Spleen (tissue), 7 donors: ENCODE measurements at regions not wholly inside any gene's neighbourhood (a gene's known extent, or its start where the extent isn't known, plus 50 kb on each side); places are given as distances from the start of the nearest gene placed in this dataset.

Experiments used
- POLR2AphosphoS5 ChIP-seq, 3 donors: sonication (generic); formaldehyde crosslinking; IDR thresholded peaks; one replicate each; pipeline ENCODE4 v1.5.1; 2017; ENCODE audit warnings: antibody characterized with exemption in 3 of 3
- TF ChIP-seq, protein P1 (sequence below), 11 experiments: fragments of 200-600 bp in 7 of 11; fragments of 450-650 bp in 4 of 11; sonication (generic) in 4 of 11; IDR thresholded peaks in 8 of 11; conservative IDR thresholded peaks in 3 of 11; 1 replicate in 7 of 11; 2 replicates in 4 of 11; pipeline versions ENCODE4 v1.4.0 to v1.8.0; 2016 to 2021; ENCODE audit warnings: antibody characterized with exemption in 11 of 11, inconsistent platforms in 4 of 11, mild to moderate bottlenecking in 1 of 11
- donor health status: DM: no; HTN: no; CAD: no; lungs with moderate emphysema.
- donor health status: DM: no; HTN: no; CAD: no.
- donor health status: DM: no; HTN: no; CAD: no.

DNA sequence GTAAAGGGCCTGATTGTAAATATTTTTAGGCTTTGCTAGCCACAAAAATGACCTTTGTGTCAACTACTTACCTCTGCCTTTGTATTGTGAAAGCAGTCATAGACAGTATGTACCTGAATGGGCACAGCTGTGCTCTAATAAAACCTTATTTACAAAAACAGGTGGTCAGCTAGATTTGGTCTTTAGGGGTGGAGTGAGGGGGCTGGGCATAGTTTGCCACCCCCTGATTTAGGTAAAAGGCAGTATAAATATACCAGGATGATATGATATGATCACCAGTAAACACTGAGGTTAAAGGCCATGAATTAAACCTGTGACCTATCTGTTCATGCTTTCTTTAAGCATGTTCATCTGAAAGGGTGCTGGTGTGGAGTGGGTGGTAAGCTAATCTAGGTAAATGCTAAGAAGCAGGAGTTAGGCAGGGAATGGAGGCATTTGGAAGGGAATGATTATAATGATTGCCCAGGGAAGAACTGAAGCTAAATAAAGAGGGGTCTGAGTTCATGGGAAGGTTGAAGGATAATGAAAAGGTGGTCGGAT is 77.1 kb upstream of the BCAT1 start:
- TF ChIP-seq, protein P1, sequence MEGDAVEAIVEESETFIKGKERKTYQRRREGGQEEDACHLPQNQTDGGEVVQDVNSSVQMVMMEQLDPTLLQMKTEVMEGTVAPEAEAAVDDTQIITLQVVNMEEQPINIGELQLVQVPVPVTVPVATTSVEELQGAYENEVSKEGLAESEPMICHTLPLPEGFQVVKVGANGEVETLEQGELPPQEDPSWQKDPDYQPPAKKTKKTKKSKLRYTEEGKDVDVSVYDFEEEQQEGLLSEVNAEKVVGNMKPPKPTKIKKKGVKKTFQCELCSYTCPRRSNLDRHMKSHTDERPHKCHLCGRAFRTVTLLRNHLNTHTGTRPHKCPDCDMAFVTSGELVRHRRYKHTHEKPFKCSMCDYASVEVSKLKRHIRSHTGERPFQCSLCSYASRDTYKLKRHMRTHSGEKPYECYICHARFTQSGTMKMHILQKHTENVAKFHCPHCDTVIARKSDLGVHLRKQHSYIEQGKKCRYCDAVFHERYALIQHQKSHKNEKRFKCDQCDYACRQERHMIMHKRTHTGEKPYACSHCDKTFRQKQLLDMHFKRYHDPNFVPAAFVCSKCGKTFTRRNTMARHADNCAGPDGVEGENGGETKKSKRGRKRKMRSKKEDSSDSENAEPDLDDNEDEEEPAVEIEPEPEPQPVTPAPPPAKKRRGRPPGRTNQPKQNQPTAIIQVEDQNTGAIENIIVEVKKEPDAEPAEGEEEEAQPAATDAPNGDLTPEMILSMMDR (IDR thresholded peaks at IDR 0.05 in 8 of 11, conservative IDR thresholded peaks at IDR 0.05 in 3 of 11), result no peak
- TF ChIP-seq POLR2AphosphoS5 (IDR thresholded peaks at IDR 0.05), result no peak
